Stomach smooth muscle (tissue), 2 donors: ENCODE measurements at regions not wholly inside any gene's neighbourhood (a gene's known extent, or its start where the extent isn't known, plus 50 kb on each side); places are given as distances from the start of the nearest gene placed in this dataset.

ENCODE experiments used
- H3K27ac ChIP-seq: one replicate; pipeline ENCODE4 v1.7.0; 2013; ENCODE audit warnings: mild to moderate bottlenecking, low read length, inconsistent platforms
- H3K27me3 ChIP-seq, 2 donors: one replicate each; pipeline ENCODE4 v1.7.0; 2013; ENCODE audit warnings: low read length in 2 of 2; ENCODE audit not compliant: insufficient read depth in 2 of 2, control insufficient read depth in 1 of 2
- H3K36me3 ChIP-seq, 2 donors: one replicate each; pipeline ENCODE4 v1.7.0; 2013; ENCODE audit warnings: low read length in 2 of 2; ENCODE audit not compliant: control insufficient read depth in 2 of 2, insufficient read depth in 2 of 2
- H3K4me1 ChIP-seq: one replicate; pipeline ENCODE4 v1.7.0; 2013; ENCODE audit warnings: low read length; ENCODE audit not compliant: control insufficient read depth, insufficient read depth
- H3K4me3 ChIP-seq, 2 donors: one replicate each; pipeline ENCODE4 v1.7.0; 2013; ENCODE audit warnings: low read length in 2 of 2
- H3K9ac ChIP-seq, 2 donors: one replicate each; pipeline ENCODE4 v1.7.0; 2013; ENCODE audit warnings: low read length in 2 of 2, mild to moderate bottlenecking in 1 of 2
- H3K9me3 ChIP-seq, 2 donors: one replicate each; pipeline ENCODE4 v1.7.0; 2013; ENCODE audit warnings: low read length in 2 of 2; ENCODE audit not compliant: control insufficient read depth in 2 of 2
- donor health status: healthy.
- donor health status: Pancreatic carcinoma.

GRCh38 chr4:4749137-4749536 lies 110.3 kb upstream of the MSX1 start:
- Histone ChIP-seq H3K9me3 (peaks cover 4 to 21% of the 10 kb centered on the region in 2 donors), H3K27ac (no peak overlapping the region), H3K4me3 (no peak overlapping the region), H3K36me3 (no peaks in the 10 kb centered on the region), H3K27me3 (peaks cover 0 to 4% of the 10 kb centered on the region in 2 donors), H3K9ac (no peak overlapping the region), H3K4me1 (no peaks in the 10 kb centered on the region)

- Histone ChIP-seq H3K9ac (no peak overlapping the region), H3K27ac (no peak overlapping the region), H3K4me1 (no peaks in the 10 kb centered on the region), H3K27me3 (peaks cover 0 to 2% of the 10 kb centered on the region in 2 donors), H3K36me3 (no peaks in the 10 kb centered on the region), H3K9me3 (peaks cover 4 to 21% of the 10 kb centered on the region in 2 donors), H3K4me3 (no peak overlapping the region)
These were observed 113.0 kb upstream of the MSX1 start for GRCh38 chr4:4746444-4746843.

- Histone ChIP-seq H3K4me1 (no peaks in the 10 kb centered on the region), H3K27ac (no peak overlapping the region), H3K27me3 (no peaks in the 10 kb centered on the region), H3K9me3 (peaks cover 1 to 5% of the 10 kb centered on the region in 2 donors), H3K9ac (no peak overlapping the region), H3K4me3 (no peak overlapping the region), H3K36me3 (no peaks in the 10 kb centered on the region)
These were observed 119.4 kb upstream of the MSX1 start for GRCh38 chr4:4740071-4740470.

GRCh38 chr4:4735870-4736269 lies 123.6 kb upstream of the MSX1 start:
- H3K4me3 ChIP-seq = no peak overlapping the region

GRCh38 chr4:4735136-4735750 lies 124.2 kb upstream of the MSX1 start:
- no peak overlapping the region for H3K9ac ChIP-seq
- H3K36me3 ChIP-seq = no peaks in the 10 kb centered on the region
- no peak overlapping the region for H3K4me3 ChIP-seq
- H3K27me3 ChIP-seq = no peaks in the 10 kb centered on the region
- H3K4me1 ChIP-seq = no peaks in the 10 kb centered on the region
- H3K27ac ChIP-seq = no peak overlapping the region
- H3K9me3 ChIP-seq = no peaks in the 10 kb centered on the region

More at GRCh38 chr4:4735870-4736269, 123.6 kb upstream of the MSX1 start:
- Histone ChIP-seq H3K36me3 (no peaks in the 10 kb centered on the region), H3K4me1 (no peaks in the 10 kb centered on the region), H3K27ac (no peak overlapping the region), H3K27me3 (no peaks in the 10 kb centered on the region), H3K9ac (no peak overlapping the region), H3K9me3 (no peaks in the 10 kb centered on the region)

- Histone ChIP-seq H3K9me3 (no peaks in the 10 kb centered on the region), H3K27ac (no peak overlapping the region), H3K4me3 (no peak overlapping the region), H3K9ac (no peak overlapping the region), H3K36me3 (no peaks in the 10 kb centered on the region), H3K4me1 (no peaks in the 10 kb centered on the region), H3K27me3 (no peaks in the 10 kb centered on the region)
These were observed 125.0 kb upstream of the MSX1 start for GRCh38 chr4:4734425-4734824.

GRCh38 chr4:4733663-4734062 lies 125.8 kb upstream of the MSX1 start:
- Histone ChIP-seq H3K36me3 (no peaks in the 10 kb centered on the region), H3K27me3 (no peaks in the 10 kb centered on the region), H3K4me1 (no peaks in the 10 kb centered on the region), H3K27ac (no peak overlapping the region), H3K4me3 (no peak overlapping the region), H3K9ac (no peak overlapping the region), H3K9me3 (no peaks in the 10 kb centered on the region)

- H3K9me3 ChIP-seq = peaks cover 14 to 16% of the 10 kb centered on the region in 2 donors
- H3K36me3 ChIP-seq = no peaks in the 10 kb centered on the region
- H3K9ac ChIP-seq = no peak overlapping the region
- H3K4me1 ChIP-seq = no peaks in the 10 kb centered on the region
- no peak overlapping the region for H3K4me3 ChIP-seq
- no peak overlapping the region for H3K27ac ChIP-seq
- H3K27me3 ChIP-seq = no peaks in the 10 kb centered on the region
These were observed 129.2 kb upstream of the MSX1 start for GRCh38 chr4:4730249-4730648.

- H3K27me3 ChIP-seq = no peaks in the 10 kb centered on the region
- H3K36me3 ChIP-seq = no peaks in the 10 kb centered on the region
- peaks cover 16 to 18% of the 10 kb centered on the region in 2 donors for H3K9me3 ChIP-seq
- peaks cover 1% of the 10 kb centered on the region for H3K4me1 ChIP-seq
- no peak overlapping the region for H3K4me3 ChIP-seq
- H3K27ac ChIP-seq = no peak overlapping the region
- no peak overlapping the region for H3K9ac ChIP-seq
These were observed 130.3 kb upstream of the MSX1 start for GRCh38 chr4:4729206-4729605.

- Histone ChIP-seq H3K9ac (no peak overlapping the region), H3K4me1 (peaks cover 2% of the 10 kb centered on the region), H3K27ac (no peak overlapping the region), H3K4me3 (no peak overlapping the region), H3K9me3 (peaks cover 16 to 18% of the 10 kb centered on the region in 2 donors), H3K36me3 (no peaks in the 10 kb centered on the region), H3K27me3 (no peaks in the 10 kb centered on the region)
These were observed 131.9 kb upstream of the MSX1 start for GRCh38 chr4:4727536-4727935.

- H3K36me3 ChIP-seq = no peaks in the 10 kb centered on the region
- H3K27me3 ChIP-seq = no peaks in the 10 kb centered on the region
- no peak overlapping the region for H3K9ac ChIP-seq
- H3K27ac ChIP-seq = no peak overlapping the region
- H3K4me1 ChIP-seq = peaks cover 2% of the 10 kb centered on the region
- peaks cover 16 to 18% of the 10 kb centered on the region in 2 donors for H3K9me3 ChIP-seq
- H3K4me3 ChIP-seq = no peak overlapping the region
These were observed 133.4 kb upstream of the MSX1 start for GRCh38 chr4:4726051-4726450.
